ENCODE measurements at regions not wholly inside any gene's neighbourhood (a gene's known extent, or its start where the extent isn't known, plus 50 kb on each side); places are given as distances from the start of the nearest gene placed in this dataset.

- TF ChIP-seq POLR2A (IDR thresholded peaks at IDR 0.05), result no peak
- TF ChIP-seq, protein P1, sequence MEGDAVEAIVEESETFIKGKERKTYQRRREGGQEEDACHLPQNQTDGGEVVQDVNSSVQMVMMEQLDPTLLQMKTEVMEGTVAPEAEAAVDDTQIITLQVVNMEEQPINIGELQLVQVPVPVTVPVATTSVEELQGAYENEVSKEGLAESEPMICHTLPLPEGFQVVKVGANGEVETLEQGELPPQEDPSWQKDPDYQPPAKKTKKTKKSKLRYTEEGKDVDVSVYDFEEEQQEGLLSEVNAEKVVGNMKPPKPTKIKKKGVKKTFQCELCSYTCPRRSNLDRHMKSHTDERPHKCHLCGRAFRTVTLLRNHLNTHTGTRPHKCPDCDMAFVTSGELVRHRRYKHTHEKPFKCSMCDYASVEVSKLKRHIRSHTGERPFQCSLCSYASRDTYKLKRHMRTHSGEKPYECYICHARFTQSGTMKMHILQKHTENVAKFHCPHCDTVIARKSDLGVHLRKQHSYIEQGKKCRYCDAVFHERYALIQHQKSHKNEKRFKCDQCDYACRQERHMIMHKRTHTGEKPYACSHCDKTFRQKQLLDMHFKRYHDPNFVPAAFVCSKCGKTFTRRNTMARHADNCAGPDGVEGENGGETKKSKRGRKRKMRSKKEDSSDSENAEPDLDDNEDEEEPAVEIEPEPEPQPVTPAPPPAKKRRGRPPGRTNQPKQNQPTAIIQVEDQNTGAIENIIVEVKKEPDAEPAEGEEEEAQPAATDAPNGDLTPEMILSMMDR (IDR thresholded peaks at IDR 0.05), result no peak
Measured at GRCh38 chr5:54388409-54388808, 67.1 kb upstream of the HSPB3 start.
